H1 (cell line): ENCODE measurements at regions not wholly inside any gene's neighbourhood (a gene's known extent, or its start where the extent isn't known, plus 50 kb on each side); places are given as distances from the start of the nearest gene placed in this dataset.

Source experiments
- CTBP2 ChIP-seq: IDR thresholded peaks from 2 replicates; pipeline ENCODE4 v1.7.0; 2011; ENCODE audit warnings: borderline replicate concordance, mild to moderate bottlenecking, moderate library complexity, mixed read lengths, low read length; ENCODE audit not compliant: insufficient read depth, insufficient read length

GRCh38 chr4:178462710-178463109 is 1020.5 kb upstream of the AGA start (continued):
- no peak for TF ChIP-seq CTBP2
